ENCODE measurements at regions not wholly inside any gene's neighbourhood (a gene's known extent, or its start where the extent isn't known, plus 50 kb on each side); places are given as distances from the start of the nearest gene placed in this dataset.
"Not testable (repeated sequence)": the region's sequence is repeated elsewhere in the genome, so short reads cannot be mapped to it uniquely, and the experiment has no call there.

GRCh38 chr5:155508673-155509072 lies 495.1 kb downstream of the KIF4B start:
- Mint-ChIP-seq H3K27ac (no peak overlapping the region), H3K4me3 (no peak overlapping the region), H3K36me3 (no peaks in the 10 kb centered on the region), H3K27me3 (peaks cover 1% of the 10 kb centered on the region), H3K9me3 (no peaks in the 10 kb centered on the region), H3K4me1 (no peaks in the 10 kb centered on the region)

GRCh38 chr5:155512329-155512728 lies 498.8 kb downstream of the KIF4B start:
- Mint-ChIP-seq H3K27me3 (no peaks in the 10 kb centered on the region), H3K9me3 (no peaks in the 10 kb centered on the region)

GRCh38 chr5:155514105-155514563 lies 500.6 kb downstream of the KIF4B start:
- Mint-ChIP-seq H3K27me3 (no peaks in the 10 kb centered on the region), H3K36me3 (no peaks in the 10 kb centered on the region), H3K27ac (no peak overlapping the region), H3K9me3 (no peaks in the 10 kb centered on the region), H3K4me1 (no peaks in the 10 kb centered on the region), H3K4me3 (no peak overlapping the region)

More at GRCh38 chr5:155512329-155512728, 498.8 kb downstream of the KIF4B start:
- Mint-ChIP-seq H3K36me3 (no peaks in the 10 kb centered on the region), H3K4me1 (no peaks in the 10 kb centered on the region), H3K4me3 (no peak overlapping the region), H3K27ac (no peak overlapping the region)

- Mint-ChIP-seq H3K4me3 (no peak overlapping the region), H3K27me3 (no peaks in the 10 kb centered on the region), H3K9me3 (no peaks in the 10 kb centered on the region), H3K27ac (no peak overlapping the region), H3K4me1 (no peaks in the 10 kb centered on the region), H3K36me3 (no peaks in the 10 kb centered on the region)
These were observed 509.0 kb downstream of the KIF4B start for GRCh38 chr5:155522540-155522939.

GRCh38 chr5:155529362-155529761 lies 515.8 kb downstream of the KIF4B start:
- Mint-ChIP-seq H3K27ac (no peak overlapping the region), H3K9me3 (no peaks in the 10 kb centered on the region), H3K36me3 (no peaks in the 10 kb centered on the region), H3K4me3 (no peak overlapping the region), H3K4me1 (no peaks in the 10 kb centered on the region), H3K27me3 (no peaks in the 10 kb centered on the region)

GRCh38 chr5:155530046-155530445 lies 516.5 kb downstream of the KIF4B start:
- Mint-ChIP-seq H3K4me3 (no peak overlapping the region), H3K36me3 (no peaks in the 10 kb centered on the region), H3K27me3 (no peaks in the 10 kb centered on the region), H3K27ac (no peak overlapping the region), H3K4me1 (no peaks in the 10 kb centered on the region), H3K9me3 (no peaks in the 10 kb centered on the region)

GRCh38 chr5:155532621-155533311 lies 519.2 kb downstream of the KIF4B start:
- peaks cover 2% of the 10 kb centered on the region for H3K27me3 Mint-ChIP-seq
- H3K9me3 Mint-ChIP-seq = no peaks in the 10 kb centered on the region
- no peak overlapping the region for H3K4me3 Mint-ChIP-seq
- no peaks in the 10 kb centered on the region for H3K4me1 Mint-ChIP-seq
- H3K27ac Mint-ChIP-seq = no peak overlapping the region
- no peaks in the 10 kb centered on the region for H3K36me3 Mint-ChIP-seq

GRCh38 chr5:155540000-155540595 lies 526.5 kb downstream of the KIF4B start:
- Mint-ChIP-seq H3K9me3 (peaks cover 15% of the 10 kb centered on the region), H3K27me3 (peaks cover 2% of the 10 kb centered on the region), H3K4me3 (no peak overlapping the region), H3K27ac (no peak overlapping the region), H3K36me3 (no peaks in the 10 kb centered on the region), H3K4me1 (no peaks in the 10 kb centered on the region)

- Mint-ChIP-seq H3K4me3 (no peak overlapping the region), H3K4me1 (no peaks in the 10 kb centered on the region), H3K27ac (no peak overlapping the region), H3K9me3 (peaks cover 20% of the 10 kb centered on the region), H3K36me3 (no peaks in the 10 kb centered on the region), H3K27me3 (no peaks in the 10 kb centered on the region)
These were observed 532.5 kb downstream of the KIF4B start for GRCh38 chr5:155546075-155546474.

- no peaks in the 10 kb centered on the region for H3K27me3 Mint-ChIP-seq
- no peak overlapping the region for H3K4me3 Mint-ChIP-seq
- H3K9me3 Mint-ChIP-seq = peaks cover 8% of the 10 kb centered on the region
- H3K27ac Mint-ChIP-seq = no peak overlapping the region
- H3K4me1 Mint-ChIP-seq = no peaks in the 10 kb centered on the region
- no peaks in the 10 kb centered on the region for H3K36me3 Mint-ChIP-seq
These were observed 540.9 kb downstream of the KIF4B start for GRCh38 chr5:155554500-155554899.

- Mint-ChIP-seq H3K9me3 (peaks cover 8% of the 10 kb centered on the region), H3K4me3 (no peak overlapping the region), H3K4me1 (no peaks in the 10 kb centered on the region), H3K27ac (no peak overlapping the region), H3K36me3 (no peaks in the 10 kb centered on the region), H3K27me3 (peaks cover 3% of the 10 kb centered on the region)
These were observed 542.7 kb downstream of the KIF4B start for GRCh38 chr5:155556222-155556621.

- Mint-ChIP-seq H3K36me3 (no peaks in the 10 kb centered on the region), H3K4me1 (no peaks in the 10 kb centered on the region), H3K27me3 (peaks cover 3% of the 10 kb centered on the region), H3K4me3 (no peak overlapping the region), H3K9me3 (peaks cover 6% of the 10 kb centered on the region), H3K27ac (no peak overlapping the region)
These were observed 543.1 kb downstream of the KIF4B start for GRCh38 chr5:155556700-155557099.

GRCh38 chr5:155562158-155562557 lies 548.6 kb downstream of the KIF4B start:
- Mint-ChIP-seq H3K27me3 (peaks cover 7% of the 10 kb centered on the region), H3K36me3 (no peaks in the 10 kb centered on the region), H3K9me3 (peaks cover 4% of the 10 kb centered on the region), H3K4me1 (no peaks in the 10 kb centered on the region), H3K27ac (no peak overlapping the region), H3K4me3 (no peak overlapping the region)

- H3K36me3 Mint-ChIP-seq = no peaks in the 10 kb centered on the region
- H3K9me3 Mint-ChIP-seq = peaks cover 10% of the 10 kb centered on the region
- no peak overlapping the region for H3K27ac Mint-ChIP-seq
- H3K4me3 Mint-ChIP-seq = no peak overlapping the region
- H3K4me1 Mint-ChIP-seq = no peaks in the 10 kb centered on the region
- H3K27me3 Mint-ChIP-seq = peaks cover 7% of the 10 kb centered on the region
These were observed 551.0 kb downstream of the KIF4B start for GRCh38 chr5:155564541-155564940.

GRCh38 chr5:155575861-155576260 lies 562.3 kb downstream of the KIF4B start:
- H3K27ac Mint-ChIP-seq = no peak overlapping the region

GRCh38 chr5:155586808-155587207 lies 573.3 kb downstream of the KIF4B start:
- H3K36me3 Mint-ChIP-seq, H3K4me1 Mint-ChIP-seq, H3K27ac Mint-ChIP-seq, H3K4me3 Mint-ChIP-seq, H3K9me3 Mint-ChIP-seq, H3K27me3 Mint-ChIP-seq: not testable (repeated sequence)

More at GRCh38 chr5:155575861-155576260, 562.3 kb downstream of the KIF4B start:
- H3K36me3 Mint-ChIP-seq = no peaks in the 10 kb centered on the region
- peaks cover 13% of the 10 kb centered on the region for H3K9me3 Mint-ChIP-seq
- no peak overlapping the region for H3K4me3 Mint-ChIP-seq
- no peaks in the 10 kb centered on the region for H3K4me1 Mint-ChIP-seq
- H3K27me3 Mint-ChIP-seq = no peaks in the 10 kb centered on the region

Data from activated naive CD4-positive, alpha-beta T cell treated with anti-CD3 and anti-CD28 coated beads, Interleukin-2, amount 50 U/mL, for 24 hours (primary cell).